IMR-90 (cell line): ENCODE measurements at regions not wholly inside any gene's neighbourhood (a gene's known extent, or its start where the extent isn't known, plus 50 kb on each side); places are given as distances from the start of the nearest gene placed in this dataset.
"Not testable (repeated sequence)": the region's sequence is repeated elsewhere in the genome, so short reads cannot be mapped to it uniquely, and the experiment has no call there.

Experiments used
- ATAC-seq: fragments of 200-7000 bp; cut with Tn5 transposase; 2 replicates; pipeline ENCODE4 v1.9.1; 2020; ENCODE audit warnings: low read depth, mild to moderate bottlenecking, moderate library complexity
- BruUV-seq: library from RNA; stranded (reverse); fragments of 400-500 nt; replicated peaks from 2 replicates; lab custom pipeline; 2021; lab: Mats Ljungman, UMichigan
- CTCF ChIA-PET: fragments of 300-600 bp; formaldehyde crosslinking; extraction: SDS; loops from one replicate; lab custom pipeline; 2021; ENCODE audit warnings: antibody characterized with exemption; lab: Yijun Ruan, JAX
- POLR2A ChIA-PET: fragments of 300-600 bp; sonication (Branson Sonifier 250); formaldehyde crosslinking; loops from one replicate; lab custom pipeline; 2022; ENCODE audit warnings: antibody characterized with exemption; ENCODE audit not compliant: unreplicated experiment; lab: Charles Lee
- DNase-seq: peaks from one replicate; pipeline ENCODE4 v3.0.0; 2013
- H2AFZ ChIP-seq: replicated peaks from 2 replicates; pipeline ENCODE3; 2013; ENCODE audit warnings: low read length, mild to moderate bottlenecking; ENCODE audit not compliant: poor library complexity
- H2AK5ac ChIP-seq: 2 replicates; pipeline ENCODE4 v1.6.1; 2013; ENCODE audit warnings: low read depth, low read length, inconsistent platforms
- H2AK9ac ChIP-seq: replicated peaks from 2 replicates; pipeline ENCODE3; 2013; ENCODE audit warnings: mild to moderate bottlenecking, low read depth, low read length, moderate library complexity; ENCODE audit not compliant: poor library complexity
- H2BK120ac ChIP-seq: 2 replicates; pipeline ENCODE4 v1.6.1; 2013; ENCODE audit warnings: low read depth, low read length, inconsistent platforms
- H2BK15ac ChIP-seq: 3 replicates; pipeline ENCODE4 v1.6.1; 2013; ENCODE audit warnings: low read depth, low read length, inconsistent platforms
- H2BK20ac ChIP-seq: 2 replicates; pipeline ENCODE4 v1.6.1; 2013; ENCODE audit warnings: low read depth, mild to moderate bottlenecking, inconsistent platforms, low read length, moderate library complexity
- H2BK5ac ChIP-seq: 2 replicates; pipeline ENCODE4 v1.6.1; 2013; ENCODE audit warnings: mild to moderate bottlenecking, low read depth, low read length, inconsistent platforms; ENCODE audit not compliant: poor library complexity, severe bottlenecking
- H3K14ac ChIP-seq: replicated peaks from 2 replicates; pipeline ENCODE4 v1.6.1; 2013; ENCODE audit warnings: low read depth, low read length, inconsistent platforms
- H3K18ac ChIP-seq: 2 replicates; pipeline ENCODE4 v1.6.1; 2013; ENCODE audit warnings: low read depth, low read length, control low read depth
- H3K23ac ChIP-seq: 2 replicates; pipeline ENCODE4 v1.6.1; 2013; ENCODE audit warnings: low read depth, low read length, inconsistent platforms
- H3K27ac ChIP-seq: 2 replicates; pipeline ENCODE4 v1.5.1; 2013; ENCODE audit warnings: mild to moderate bottlenecking, control low read depth, low read length; ENCODE audit not compliant: insufficient read depth
- H3K27me3 ChIP-seq: 2 replicates; pipeline ENCODE4 v1.6.1; 2013; ENCODE audit warnings: low read length; ENCODE audit not compliant: control insufficient read depth, insufficient read depth
- H3K36me3 ChIP-seq: 2 replicates; pipeline ENCODE4 v1.6.1; 2013; ENCODE audit warnings: low read length, mixed read lengths; ENCODE audit not compliant: control insufficient read depth, insufficient read depth
- H3K4ac ChIP-seq: 2 replicates; pipeline ENCODE4 v1.6.1; 2013; ENCODE audit warnings: low read depth, low read length, inconsistent platforms
- H3K4me1 ChIP-seq: 2 replicates; pipeline ENCODE4 v1.6.1; 2013; ENCODE audit warnings: low read length, mixed read lengths; ENCODE audit not compliant: control insufficient read depth, insufficient read depth
- H3K4me2 ChIP-seq: 2 replicates; pipeline ENCODE4 v1.6.1; 2013; ENCODE audit warnings: low read depth, mild to moderate bottlenecking, control low read depth, low read length, moderate library complexity
- H3K4me3 ChIP-seq: 2 replicates; pipeline ENCODE4 v1.5.1; 2013; ENCODE audit warnings: low read depth, mild to moderate bottlenecking, control low read depth, low read length, moderate library complexity; ENCODE audit not compliant: insufficient read depth
- H3K56ac ChIP-seq: 2 replicates; pipeline ENCODE4 v1.6.1; 2013; ENCODE audit warnings: low read length, inconsistent platforms; ENCODE audit not compliant: insufficient read depth; ENCODE audit errors: extremely low read depth
- H3K79me1 ChIP-seq, 2 experiments: 2 replicates each; pipeline ENCODE4 v1.6.1; 2013; ENCODE audit warnings: low read length in 2 of 2, inconsistent platforms in 1 of 2, low read depth in 1 of 2
- H3K9ac ChIP-seq: 2 replicates; pipeline ENCODE4 v1.6.1; 2013; ENCODE audit warnings: low read depth, low read length, control low read depth
- H3K9me1 ChIP-seq: 2 replicates; pipeline ENCODE4 v1.6.1; 2013; ENCODE audit warnings: low read length, inconsistent platforms; ENCODE audit not compliant: insufficient read depth
- H3K9me3 ChIP-seq: 2 replicates; pipeline ENCODE4 v1.6.1; 2013; ENCODE audit warnings: low read length; ENCODE audit not compliant: control insufficient read depth, insufficient read depth
- H4K20me1 ChIP-seq: 2 replicates; pipeline ENCODE4 v1.6.1; 2013; ENCODE audit warnings: low read length, inconsistent platforms; ENCODE audit not compliant: insufficient read depth
- H4K5ac ChIP-seq: 2 replicates; pipeline ENCODE4 v1.6.1; 2013; ENCODE audit warnings: mild to moderate bottlenecking, low read depth, low read length, control low read depth
- H4K8ac ChIP-seq, 2 experiments: 2 replicates each; pipeline ENCODE4 v1.6.1; 2013; ENCODE audit warnings: low read depth in 2 of 2, low read length in 2 of 2, control low read depth in 1 of 2, inconsistent platforms in 1 of 2
- H4K91ac ChIP-seq: 2 replicates; pipeline ENCODE4 v1.6.1; 2013; ENCODE audit warnings: low read depth, low read length, inconsistent platforms; ENCODE audit not compliant: insufficient read depth
- WGBS, 2 experiments: methylation state at CpG; one replicate each; pipeline versions ENCODE4 v1.1.5 to v1.1.7; 2013; ENCODE audit warnings: missing lambda C conversion rate in 2 of 2; ENCODE audit not compliant: insufficient read length in 1 of 2; ENCODE audit errors: extremely low coverage in 2 of 2; 5-methylcytosine and 5-hydroxymethylcytosine counted together
- dilution Hi-C: fragments of 300-500 bp; cut with HindIII; formaldehyde crosslinking; loops from one replicate; pipeline ENCODE4 v1.14.3; 2018; ENCODE audit warnings: low sequenced_read_pairs; ENCODE audit not compliant: unreplicated experiment
- in situ Hi-C: fragments of 300-500 bp; cut with MboI; formaldehyde crosslinking; loops from 3 replicates; pipeline ENCODE4 v1.14.3; 2019; ENCODE audit warnings: low sequenced_read_pairs, inconsistent platforms, mixed read lengths
- intact Hi-C: fragments of 100-400 bp; cut with micrococcal nuclease; formaldehyde crosslinking; loops from 2 replicates; pipeline ENCODE4 v1.10.0; 2022

DNA sequence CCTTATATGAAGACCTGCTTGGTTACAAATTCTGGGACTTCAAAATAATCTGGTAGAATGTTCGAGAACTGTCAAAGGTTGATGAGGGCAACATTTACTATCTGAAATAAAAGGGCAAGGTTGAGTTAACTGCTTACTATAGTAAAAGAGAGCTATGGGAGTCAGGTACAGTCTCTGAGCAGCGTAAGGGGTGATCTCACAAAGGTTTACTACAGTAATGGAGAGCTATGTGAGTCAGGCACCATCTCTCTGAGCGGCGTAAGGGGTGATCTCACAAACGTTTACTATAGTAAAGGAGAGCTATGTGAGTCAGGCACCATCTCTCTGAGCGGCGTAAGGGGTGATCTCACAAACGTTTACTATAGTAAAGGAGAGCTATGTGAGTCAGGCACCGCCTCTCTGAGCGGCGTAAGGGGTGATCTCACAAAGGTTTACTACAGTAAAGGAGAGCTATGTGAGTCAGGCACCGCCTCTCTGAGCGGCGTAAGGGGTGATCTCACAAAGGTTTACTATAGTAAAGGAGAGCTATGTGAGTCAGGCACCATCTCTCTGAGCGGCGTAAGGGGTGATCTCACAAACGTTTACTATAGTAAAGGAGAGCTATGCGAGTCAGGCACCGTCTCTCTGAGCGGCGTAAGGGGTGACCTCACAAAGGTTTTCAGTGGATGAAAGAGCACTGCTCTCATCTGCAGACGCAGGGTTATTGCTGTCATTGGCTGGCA is 439.6 kb upstream of the B3GAT1 start:
- intact Hi-C loops, H3K79me1 ChIP-seq, POLR2A ChIA-PET, CTCF ChIA-PET, H3K14ac ChIP-seq, H4K8ac ChIP-seq, H2AK5ac ChIP-seq, in situ Hi-C loops, H2BK5ac ChIP-seq, DNase-seq, H3K4me1 ChIP-seq, H2AK9ac ChIP-seq, H3K4ac ChIP-seq, H2BK20ac ChIP-seq, H3K56ac ChIP-seq, H2AFZ ChIP-seq, H3K4me2 ChIP-seq, dilution Hi-C loops, H3K4me3 ChIP-seq, H3K9me1 ChIP-seq, H2BK120ac ChIP-seq, ATAC-seq, H3K18ac ChIP-seq, H4K20me1 ChIP-seq, H3K9ac ChIP-seq, H3K23ac ChIP-seq, H4K5ac ChIP-seq, H3K27ac ChIP-seq, H3K27me3 ChIP-seq, H3K36me3 ChIP-seq, H4K91ac ChIP-seq, BruUV-seq, H2BK15ac ChIP-seq: not testable (repeated sequence)
- no CpG with 5 or more reads among the region's 22 CpGs for WGBS, 2 experiments
- H3K9me3 ChIP-seq = peaks cover 21% of the 10 kb centered on the region
